ENCODE measurements at regions not wholly inside any gene's neighbourhood (a gene's known extent, or its start where the extent isn't known, plus 50 kb on each side); places are given as distances from the start of the nearest gene placed in this dataset.

DNA sequence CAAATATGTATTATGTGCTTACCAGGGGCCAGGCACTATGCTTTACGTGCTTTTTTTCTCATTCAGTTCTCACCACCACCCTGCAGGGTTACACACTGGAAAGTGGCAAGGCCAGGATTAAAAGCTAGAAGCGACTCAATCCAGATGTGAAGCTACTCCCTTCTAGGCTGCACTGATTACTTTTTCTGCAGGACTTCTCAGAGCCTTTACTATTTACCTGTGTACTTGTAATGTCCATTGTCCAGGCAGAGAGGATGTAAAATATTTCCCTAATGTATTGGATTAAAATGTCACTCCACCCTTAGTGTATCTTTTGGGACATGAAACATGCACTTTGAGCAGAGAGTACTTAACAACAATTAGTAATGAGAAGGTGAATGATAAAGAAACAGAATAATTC lies 287.5 kb upstream of the EEF2KMT start:
- POLR2A ChIA-PET, result no interaction called here

GRCh38 chr16:5383737-5384136 lies 286.1 kb upstream of the EEF2KMT start:
- CTCF ChIA-PET, result no interaction called here
- POLR2A ChIA-PET, result no interaction called here
- no peak overlapping the region for H3K4me3 ChIP-seq (ENCODE audit: low read depth, low read length)
- no peak for DNase-seq (ENCODE audit: low read depth, low spot score)
- TF ChIP-seq, protein P1, sequence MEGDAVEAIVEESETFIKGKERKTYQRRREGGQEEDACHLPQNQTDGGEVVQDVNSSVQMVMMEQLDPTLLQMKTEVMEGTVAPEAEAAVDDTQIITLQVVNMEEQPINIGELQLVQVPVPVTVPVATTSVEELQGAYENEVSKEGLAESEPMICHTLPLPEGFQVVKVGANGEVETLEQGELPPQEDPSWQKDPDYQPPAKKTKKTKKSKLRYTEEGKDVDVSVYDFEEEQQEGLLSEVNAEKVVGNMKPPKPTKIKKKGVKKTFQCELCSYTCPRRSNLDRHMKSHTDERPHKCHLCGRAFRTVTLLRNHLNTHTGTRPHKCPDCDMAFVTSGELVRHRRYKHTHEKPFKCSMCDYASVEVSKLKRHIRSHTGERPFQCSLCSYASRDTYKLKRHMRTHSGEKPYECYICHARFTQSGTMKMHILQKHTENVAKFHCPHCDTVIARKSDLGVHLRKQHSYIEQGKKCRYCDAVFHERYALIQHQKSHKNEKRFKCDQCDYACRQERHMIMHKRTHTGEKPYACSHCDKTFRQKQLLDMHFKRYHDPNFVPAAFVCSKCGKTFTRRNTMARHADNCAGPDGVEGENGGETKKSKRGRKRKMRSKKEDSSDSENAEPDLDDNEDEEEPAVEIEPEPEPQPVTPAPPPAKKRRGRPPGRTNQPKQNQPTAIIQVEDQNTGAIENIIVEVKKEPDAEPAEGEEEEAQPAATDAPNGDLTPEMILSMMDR (IDR thresholded peaks at IDR 0.05; ENCODE audit: insufficient read depth, low read length, missing control alignments), result no peak

More for the DNA sequence above, 287.5 kb upstream of the EEF2KMT start:
- DNase-seq (ENCODE audit: low read depth, low spot score), result no peak
- CTCF ChIA-PET, result no interaction called here
- TF ChIP-seq, protein P1 (IDR thresholded peaks at IDR 0.05; ENCODE audit: insufficient read depth, low read length, missing control alignments), result no peak
- H3K4me3 ChIP-seq (ENCODE audit: low read depth, low read length), result no peak overlapping the region

DNA sequence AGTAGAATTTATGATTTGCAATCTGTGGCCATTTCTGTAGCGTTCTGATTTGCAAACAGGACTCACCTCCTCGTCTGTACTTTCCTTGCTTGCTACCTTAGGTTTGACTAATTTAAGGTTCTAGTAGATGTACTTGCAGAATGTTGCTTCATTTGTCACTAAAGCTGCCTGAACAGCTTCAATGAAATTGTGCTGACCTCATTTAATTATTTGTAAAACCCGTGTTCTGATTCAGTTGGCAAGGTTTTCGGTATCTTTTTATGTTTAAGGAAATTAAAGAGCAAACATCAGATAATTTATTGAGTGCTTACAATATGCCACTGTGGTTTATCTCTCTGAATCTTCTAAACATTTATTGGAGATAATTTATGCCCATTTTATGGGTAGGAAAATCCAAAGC lies 284.9 kb upstream of the EEF2KMT start:
- ChIA-PET POLR2A (no interaction called here), CTCF (no interaction called here)
- TF ChIP-seq, protein P1 (IDR thresholded peaks at IDR 0.05; ENCODE audit: insufficient read depth, low read length, missing control alignments), result no peak
- H3K4me3 ChIP-seq (ENCODE audit: low read depth, low read length), result no peak overlapping the region
- no peak for DNase-seq (ENCODE audit: low read depth, low spot score)

GRCh38 chr16:5381481-5381880 lies 283.9 kb upstream of the EEF2KMT start:
- no peak overlapping the region for H3K4me3 ChIP-seq (ENCODE audit: low read depth, low read length)
- POLR2A ChIA-PET, result no interaction called here
- TF ChIP-seq, protein P1 (IDR thresholded peaks at IDR 0.05; ENCODE audit: insufficient read depth, low read length, missing control alignments), result no peak
- DNase-seq (ENCODE audit: low read depth, low spot score), result no peak
- CTCF ChIA-PET, result no interaction called here

GRCh38 chr16:5379954-5380353 lies 282.4 kb upstream of the EEF2KMT start:
- CTCF ChIA-PET, result no interaction called here
- DNase-seq (ENCODE audit: low read depth, low spot score), result no peak

DNA sequence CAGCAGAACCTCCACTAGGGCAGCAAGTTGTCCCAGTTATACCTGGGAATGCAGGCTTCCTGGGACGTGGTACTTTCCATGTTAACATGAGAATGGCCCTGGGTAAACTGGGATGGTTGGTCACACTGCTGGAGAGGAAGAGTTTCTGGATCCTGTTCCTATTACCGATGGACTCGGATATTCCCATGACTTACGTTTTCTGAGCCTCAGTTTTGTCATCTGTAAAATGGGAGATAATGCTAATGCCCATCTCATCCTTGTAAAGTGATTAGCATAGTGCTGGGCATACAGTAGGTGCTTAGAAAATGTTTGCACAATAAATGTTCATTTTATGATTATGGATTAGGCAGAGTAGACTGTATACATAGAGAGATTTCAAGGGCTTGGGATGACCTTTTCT lies 280.9 kb upstream of the EEF2KMT start:
- TF ChIP-seq, protein P1 (IDR thresholded peaks at IDR 0.05; ENCODE audit: insufficient read depth, low read length, missing control alignments), result no peak
- ChIA-PET POLR2A (no interaction called here), CTCF (no interaction called here)
- DNase-seq (ENCODE audit: low read depth, low spot score), result no peak
- H3K4me3 ChIP-seq (ENCODE audit: low read depth, low read length), result no peak overlapping the region

More at GRCh38 chr16:5379954-5380353, 282.4 kb upstream of the EEF2KMT start:
- no peak overlapping the region for H3K4me3 ChIP-seq (ENCODE audit: low read depth, low read length)
- POLR2A ChIA-PET, result no interaction called here
- TF ChIP-seq, protein P1 (IDR thresholded peaks at IDR 0.05; ENCODE audit: insufficient read depth, low read length, missing control alignments), result no peak

Measured in AG04449 (cell line).